PC-3 (cell line): ENCODE measurements at regions not wholly inside any gene's neighbourhood (a gene's known extent, or its start where the extent isn't known, plus 50 kb on each side); places are given as distances from the start of the nearest gene placed in this dataset.

Experiments used
- EZH2 ChIP-seq: fragments of 300-600 bp; sonication (generic); IDR thresholded peaks from one replicate; pipeline ENCODE4 v1.6.1; 2017; ENCODE audit warnings: antibody characterized with exemption, mild to moderate bottlenecking, low read length; ENCODE audit not compliant: unreplicated experiment
- TF ChIP-seq, protein P1 (sequence below): fragments of 300-600 bp; sonication (generic); conservative IDR thresholded peaks from 2 replicates; pipeline ENCODE4 v1.5.1; 2017; ENCODE audit warnings: antibody characterized with exemption, low read depth, mild to moderate bottlenecking, low read length

- TF ChIP-seq, protein P1, sequence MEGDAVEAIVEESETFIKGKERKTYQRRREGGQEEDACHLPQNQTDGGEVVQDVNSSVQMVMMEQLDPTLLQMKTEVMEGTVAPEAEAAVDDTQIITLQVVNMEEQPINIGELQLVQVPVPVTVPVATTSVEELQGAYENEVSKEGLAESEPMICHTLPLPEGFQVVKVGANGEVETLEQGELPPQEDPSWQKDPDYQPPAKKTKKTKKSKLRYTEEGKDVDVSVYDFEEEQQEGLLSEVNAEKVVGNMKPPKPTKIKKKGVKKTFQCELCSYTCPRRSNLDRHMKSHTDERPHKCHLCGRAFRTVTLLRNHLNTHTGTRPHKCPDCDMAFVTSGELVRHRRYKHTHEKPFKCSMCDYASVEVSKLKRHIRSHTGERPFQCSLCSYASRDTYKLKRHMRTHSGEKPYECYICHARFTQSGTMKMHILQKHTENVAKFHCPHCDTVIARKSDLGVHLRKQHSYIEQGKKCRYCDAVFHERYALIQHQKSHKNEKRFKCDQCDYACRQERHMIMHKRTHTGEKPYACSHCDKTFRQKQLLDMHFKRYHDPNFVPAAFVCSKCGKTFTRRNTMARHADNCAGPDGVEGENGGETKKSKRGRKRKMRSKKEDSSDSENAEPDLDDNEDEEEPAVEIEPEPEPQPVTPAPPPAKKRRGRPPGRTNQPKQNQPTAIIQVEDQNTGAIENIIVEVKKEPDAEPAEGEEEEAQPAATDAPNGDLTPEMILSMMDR: no peak
- no peak for TF ChIP-seq EZH2
Observed at GRCh38 chr16:62565706-62566105, 529.5 kb upstream of the CDH8 start.
